Colonic mucosa (tissue), 4 donors: ENCODE measurements at regions not wholly inside any gene's neighbourhood (a gene's known extent, or its start where the extent isn't known, plus 50 kb on each side); places are given as distances from the start of the nearest gene placed in this dataset.

Experiments used
- DNase-seq: peaks from one replicate; pipeline ENCODE4 v3.0.0-alpha.2; 2020
- H3K27ac ChIP-seq: fragments of 200-600 bp; one replicate; pipeline ENCODE4 v1.8.0; 2021
- H3K27me3 ChIP-seq: fragments of 200-600 bp; one replicate; pipeline ENCODE4 v1.8.0; 2021
- H3K36me3 ChIP-seq: fragments of 200-600 bp; one replicate; pipeline ENCODE4 v1.8.0; 2021
- H3K4me1 ChIP-seq: fragments of 200-600 bp; one replicate; pipeline ENCODE4 v1.8.0; 2021; ENCODE audit warnings: mild to moderate bottlenecking
- H3K4me3 ChIP-seq: fragments of 200-600 bp; one replicate; pipeline ENCODE4 v1.8.0; 2021
- H3K9ac ChIP-seq, 2 donors: one replicate each; pipeline ENCODE4 v1.7.0; 2013; ENCODE audit warnings: control low read depth in 2 of 2, low read depth in 2 of 2, low read length in 2 of 2
- H3K9me3 ChIP-seq: fragments of 200-600 bp; one replicate; pipeline ENCODE4 v1.8.0; 2021
- intact Hi-C: fragments of 100-400 bp; cut with DNase I; formaldehyde crosslinking; loops from one replicate; pipeline ENCODE4 v1.14.1; 2022
- TF ChIP-seq, protein P1 (sequence below): fragments of 200-600 bp; IDR thresholded peaks from one replicate; pipeline ENCODE4 v1.8.0; 2022; ENCODE audit warnings: antibody characterized with exemption, mild to moderate bottlenecking
- donor health status: healthy.
- donor health status: DM: no; HTN: no; CAD: no.
- donor health status: DM: no; HTN: no; CAD: no.

DNA sequence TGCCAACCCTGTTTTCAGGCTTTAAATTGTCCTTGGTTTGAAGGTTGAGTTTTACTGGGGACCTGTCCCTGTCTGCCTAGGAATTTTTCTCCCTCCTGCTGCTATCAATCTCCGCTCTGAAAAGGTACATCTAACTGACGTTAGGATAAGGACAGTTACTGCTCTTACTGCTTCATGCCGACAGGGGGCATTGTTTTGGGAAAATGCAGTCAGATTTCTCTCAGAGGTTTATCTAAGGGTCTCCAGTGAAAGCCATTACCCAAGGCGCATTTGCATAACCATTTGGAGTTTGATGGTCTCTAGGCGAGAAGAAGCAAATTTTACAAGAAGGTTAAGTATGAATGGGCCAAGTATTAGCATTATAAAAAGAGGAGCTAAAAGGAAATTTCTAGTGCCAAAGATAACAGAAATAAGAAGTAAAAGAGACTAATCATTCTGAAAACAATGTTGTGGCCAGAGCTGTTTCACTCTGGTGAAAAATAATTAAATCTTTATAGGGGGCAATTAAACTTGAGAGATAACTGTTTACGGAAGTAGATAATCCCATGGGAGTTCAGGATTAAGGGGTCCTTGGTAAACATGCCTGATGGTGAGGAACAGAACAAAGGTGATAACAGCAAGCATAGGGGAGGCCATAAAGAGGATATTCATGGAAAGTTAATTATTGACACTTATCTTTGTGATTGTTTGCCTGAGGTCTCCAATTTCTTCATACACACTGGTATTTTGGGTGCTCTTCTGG lies 605.0 kb downstream of the MTRR start:
- TF ChIP-seq, protein P1, sequence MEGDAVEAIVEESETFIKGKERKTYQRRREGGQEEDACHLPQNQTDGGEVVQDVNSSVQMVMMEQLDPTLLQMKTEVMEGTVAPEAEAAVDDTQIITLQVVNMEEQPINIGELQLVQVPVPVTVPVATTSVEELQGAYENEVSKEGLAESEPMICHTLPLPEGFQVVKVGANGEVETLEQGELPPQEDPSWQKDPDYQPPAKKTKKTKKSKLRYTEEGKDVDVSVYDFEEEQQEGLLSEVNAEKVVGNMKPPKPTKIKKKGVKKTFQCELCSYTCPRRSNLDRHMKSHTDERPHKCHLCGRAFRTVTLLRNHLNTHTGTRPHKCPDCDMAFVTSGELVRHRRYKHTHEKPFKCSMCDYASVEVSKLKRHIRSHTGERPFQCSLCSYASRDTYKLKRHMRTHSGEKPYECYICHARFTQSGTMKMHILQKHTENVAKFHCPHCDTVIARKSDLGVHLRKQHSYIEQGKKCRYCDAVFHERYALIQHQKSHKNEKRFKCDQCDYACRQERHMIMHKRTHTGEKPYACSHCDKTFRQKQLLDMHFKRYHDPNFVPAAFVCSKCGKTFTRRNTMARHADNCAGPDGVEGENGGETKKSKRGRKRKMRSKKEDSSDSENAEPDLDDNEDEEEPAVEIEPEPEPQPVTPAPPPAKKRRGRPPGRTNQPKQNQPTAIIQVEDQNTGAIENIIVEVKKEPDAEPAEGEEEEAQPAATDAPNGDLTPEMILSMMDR, result no peak
- no peak overlapping the region for H3K4me3 ChIP-seq
- H3K27me3 ChIP-seq, result no peaks in the 10 kb centered on the region
- H3K36me3 ChIP-seq, result no peaks in the 10 kb centered on the region
- no peaks in the 10 kb centered on the region for H3K4me1 ChIP-seq
- DNase-seq, result no peak
- no peaks in the 10 kb centered on the region for H3K9me3 ChIP-seq
- intact Hi-C loops, result no loop called here
- no peak overlapping the region for H3K27ac ChIP-seq
- H3K9ac ChIP-seq, result no peak overlapping the region

DNA sequence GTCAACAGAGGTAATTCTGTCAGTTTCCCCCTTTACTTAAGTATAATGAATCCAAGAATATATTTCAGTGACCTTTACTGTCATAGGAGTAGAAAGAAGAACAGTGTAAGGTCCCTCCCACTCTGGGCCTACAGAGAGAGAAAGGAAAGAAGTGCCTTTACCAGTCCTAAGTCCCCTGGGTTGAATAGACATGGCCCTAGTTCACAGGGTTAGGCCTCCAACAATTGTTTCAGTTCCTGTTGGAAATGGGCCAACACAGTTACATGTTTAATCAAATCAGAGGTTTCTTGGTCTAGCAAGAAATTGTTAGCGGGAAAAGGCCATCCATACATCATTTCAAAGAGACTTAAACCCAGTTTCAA lies 605.6 kb downstream of the MTRR start:
- no peaks in the 10 kb centered on the region for H3K9me3 ChIP-seq
- H3K4me1 ChIP-seq, result no peaks in the 10 kb centered on the region
- H3K27me3 ChIP-seq, result no peaks in the 10 kb centered on the region
- DNase-seq, result no peak
- no peak overlapping the region for H3K9ac ChIP-seq
- no peaks in the 10 kb centered on the region for H3K36me3 ChIP-seq
- H3K27ac ChIP-seq, result no peak overlapping the region
- no peak overlapping the region for H3K4me3 ChIP-seq
- intact Hi-C loops, result no loop called here
- TF ChIP-seq, protein P1, result no peak

DNA sequence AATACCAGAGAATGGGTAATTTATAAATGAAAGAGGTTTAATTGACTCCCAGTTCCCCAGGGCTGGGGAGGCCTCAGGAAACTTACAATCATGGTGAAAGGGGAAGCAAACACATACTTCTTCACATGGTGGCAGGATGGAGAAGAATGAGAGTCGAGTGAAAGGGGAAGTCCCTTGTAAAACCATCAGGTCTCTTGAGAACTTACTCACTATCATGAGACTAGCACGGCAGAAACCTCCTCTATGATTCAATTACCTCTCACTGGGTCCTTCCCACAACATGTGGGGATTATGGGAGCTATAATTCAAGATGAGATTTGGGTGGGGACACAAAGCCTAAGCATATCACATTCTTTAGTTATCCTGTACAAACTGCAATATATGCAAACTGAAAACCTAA lies 609.4 kb downstream of the MTRR start:
- no peak overlapping the region for H3K4me3 ChIP-seq
- DNase-seq, result no peak
- intact Hi-C loops, result no loop called here
- no peaks in the 10 kb centered on the region for H3K4me1 ChIP-seq
- no peaks in the 10 kb centered on the region for H3K27me3 ChIP-seq
- no peaks in the 10 kb centered on the region for H3K9me3 ChIP-seq
- TF ChIP-seq, protein P1, result no peak
- H3K9ac ChIP-seq, result no peak overlapping the region
- H3K27ac ChIP-seq, result no peak overlapping the region
- H3K36me3 ChIP-seq, result no peaks in the 10 kb centered on the region

DNA sequence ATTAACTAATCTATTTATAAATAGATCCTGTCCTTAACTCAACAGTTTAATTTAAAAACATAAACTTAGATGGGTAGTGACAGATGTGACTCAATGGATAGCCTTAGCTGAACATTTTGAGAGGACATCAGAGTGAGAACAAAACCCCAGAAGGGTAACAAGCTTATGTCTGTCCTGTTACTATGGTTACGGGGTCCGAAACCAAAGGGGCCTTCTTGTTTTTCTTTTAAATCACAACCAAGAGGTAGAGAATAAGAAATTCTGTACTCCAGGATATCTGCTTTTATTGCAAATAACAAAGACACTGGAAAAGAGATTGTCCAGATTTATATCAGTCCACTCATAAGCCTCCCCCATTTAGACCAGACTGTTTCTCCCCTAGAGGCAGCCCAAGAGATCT lies 612.1 kb downstream of the MTRR start:
- TF ChIP-seq, protein P1, result no peak
- Histone ChIP-seq H3K36me3 (no peaks in the 10 kb centered on the region), H3K4me1 (no peaks in the 10 kb centered on the region), H3K9ac (no peak overlapping the region), H3K4me3 (no peak overlapping the region), H3K27me3 (no peaks in the 10 kb centered on the region), H3K9me3 (no peaks in the 10 kb centered on the region), H3K27ac (no peak overlapping the region)
- DNase-seq, result no peak
- intact Hi-C loops, result no loop called here

DNA sequence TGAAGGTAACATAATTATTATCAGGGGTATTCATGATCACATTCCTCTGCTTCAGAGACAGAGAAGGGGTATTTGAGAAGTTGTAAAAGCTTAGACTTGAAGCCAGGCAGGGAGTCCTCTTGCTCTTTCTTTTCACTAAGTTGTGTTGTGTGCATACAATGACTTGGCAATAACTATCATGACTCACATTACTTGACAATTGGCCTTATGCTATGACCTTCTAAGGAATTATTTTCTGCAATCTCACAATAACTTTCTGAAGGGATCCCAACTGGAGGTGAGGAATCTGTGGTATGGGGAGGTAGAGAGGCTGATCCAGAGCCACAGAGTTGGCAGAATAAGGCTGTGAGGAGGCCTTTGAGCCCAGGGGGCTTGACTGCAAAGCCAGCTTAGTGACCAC lies 622.3 kb downstream of the MTRR start:
- TF ChIP-seq, protein P1, result no peak
- intact Hi-C loops, result no loop called here

More for the DNA sequence above, 622.3 kb downstream of the MTRR start:
- Histone ChIP-seq H3K27me3 (no peaks in the 10 kb centered on the region), H3K4me3 (no peak overlapping the region), H3K4me1 (no peaks in the 10 kb centered on the region), H3K36me3 (no peaks in the 10 kb centered on the region), H3K9me3 (no peaks in the 10 kb centered on the region), H3K27ac (no peak overlapping the region), H3K9ac (no peak overlapping the region)
- no peak for DNase-seq
